DMS53 treated with DMSO at 0.1 percent for 48 hours (cell line): ENCODE measurements at regions not wholly inside any gene's neighbourhood (a gene's known extent, or its start where the extent isn't known, plus 50 kb on each side); places are given as distances from the start of the nearest gene placed in this dataset.
"Not testable (repeated sequence)": the region's sequence is repeated elsewhere in the genome, so short reads cannot be mapped to it uniquely, and the experiment has no call there.

Source experiments
- DNase-seq: peaks from one replicate; lab custom pipeline; 2025; ENCODE audit not compliant: unreplicated experiment; lab: John Stamatoyannopoulos, UW

- no peak for DNase-seq
Measured at GRCh38 chr10:28892818-28893547, 215.7 kb downstream of the BAMBI start.

- no peak for DNase-seq
Measured at GRCh38 chr10:28894146-28894545, 216.8 kb downstream of the BAMBI start.

- DNase-seq, result not testable (repeated sequence)
Measured at GRCh38 chr10:28895671-28896070, 218.3 kb downstream of the BAMBI start.

- DNase-seq, result not testable (repeated sequence)
Measured at GRCh38 chr10:28896791-28897409, 219.6 kb downstream of the BAMBI start.

- no peak for DNase-seq
Measured at GRCh38 chr10:28897617-28898464, 220.5 kb downstream of the BAMBI start.

- no peak for DNase-seq
Measured at GRCh38 chr10:28902215-28902614, 224.9 kb downstream of the BAMBI start.

GRCh38 chr10:28903063-28903462 is 225.7 kb downstream of the BAMBI start:
- no peak for DNase-seq

GRCh38 chr10:28903736-28904135 is 226.4 kb downstream of the BAMBI start:
- no peak for DNase-seq

- no peak for DNase-seq
Measured at GRCh38 chr10:28905371-28905770, 228.1 kb downstream of the BAMBI start.

GRCh38 chr10:28906011-28906411 is 228.7 kb downstream of the BAMBI start:
- DNase-seq, result no peak

- DNase-seq, result no peak
Measured at GRCh38 chr10:28906415-28906814, 229.1 kb downstream of the BAMBI start.

GRCh38 chr10:28906934-28907333 is 229.6 kb downstream of the BAMBI start:
- DNase-seq, result no peak

GRCh38 chr10:28909875-28910274 is 232.6 kb downstream of the BAMBI start:
- DNase-seq, result no peak

- DNase-seq, result no peak
Measured at GRCh38 chr10:28910956-28911355, 233.6 kb downstream of the BAMBI start.

GRCh38 chr10:28911511-28911910 is 234.2 kb downstream of the BAMBI start:
- DNase-seq, result not testable (repeated sequence)

- DNase-seq, result no peak
Measured at GRCh38 chr10:28912017-28912783, 234.9 kb downstream of the BAMBI start.

GRCh38 chr10:28913436-28914237 is 236.3 kb downstream of the BAMBI start:
- DNase-seq, result no peak

GRCh38 chr10:28914701-28915100 is 237.4 kb downstream of the BAMBI start:
- no peak for DNase-seq

- DNase-seq, result no peak
Measured at GRCh38 chr10:28915989-28916588, 238.8 kb downstream of the BAMBI start.

- no peak for DNase-seq
Measured at GRCh38 chr10:28920091-28920490, 242.8 kb downstream of the BAMBI start.
